ENCODE measurements at regions not wholly inside any gene's neighbourhood (a gene's known extent, or its start where the extent isn't known, plus 50 kb on each side); places are given as distances from the start of the nearest gene placed in this dataset.

DNA sequence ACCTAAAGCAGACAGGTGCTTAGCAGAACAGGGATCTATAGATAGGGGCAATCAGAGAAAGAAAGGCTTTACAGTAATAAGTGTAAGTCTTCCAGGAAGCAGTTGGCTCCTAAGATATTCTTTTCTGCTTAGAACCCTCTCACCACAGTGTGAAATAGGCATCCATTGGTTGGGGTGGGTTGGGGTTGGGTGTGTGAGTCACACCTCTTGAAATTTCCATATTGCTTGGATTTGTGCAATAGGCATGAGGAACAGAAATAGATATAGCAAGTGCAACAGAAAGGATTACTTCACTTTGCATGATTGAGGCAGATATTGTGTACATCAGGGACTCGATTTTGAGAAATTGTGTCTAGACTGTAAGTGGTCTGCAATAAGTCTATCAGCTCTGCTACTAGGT is 200.1 kb upstream of the GAP43 start:
- TF ChIP-seq, protein P1, sequence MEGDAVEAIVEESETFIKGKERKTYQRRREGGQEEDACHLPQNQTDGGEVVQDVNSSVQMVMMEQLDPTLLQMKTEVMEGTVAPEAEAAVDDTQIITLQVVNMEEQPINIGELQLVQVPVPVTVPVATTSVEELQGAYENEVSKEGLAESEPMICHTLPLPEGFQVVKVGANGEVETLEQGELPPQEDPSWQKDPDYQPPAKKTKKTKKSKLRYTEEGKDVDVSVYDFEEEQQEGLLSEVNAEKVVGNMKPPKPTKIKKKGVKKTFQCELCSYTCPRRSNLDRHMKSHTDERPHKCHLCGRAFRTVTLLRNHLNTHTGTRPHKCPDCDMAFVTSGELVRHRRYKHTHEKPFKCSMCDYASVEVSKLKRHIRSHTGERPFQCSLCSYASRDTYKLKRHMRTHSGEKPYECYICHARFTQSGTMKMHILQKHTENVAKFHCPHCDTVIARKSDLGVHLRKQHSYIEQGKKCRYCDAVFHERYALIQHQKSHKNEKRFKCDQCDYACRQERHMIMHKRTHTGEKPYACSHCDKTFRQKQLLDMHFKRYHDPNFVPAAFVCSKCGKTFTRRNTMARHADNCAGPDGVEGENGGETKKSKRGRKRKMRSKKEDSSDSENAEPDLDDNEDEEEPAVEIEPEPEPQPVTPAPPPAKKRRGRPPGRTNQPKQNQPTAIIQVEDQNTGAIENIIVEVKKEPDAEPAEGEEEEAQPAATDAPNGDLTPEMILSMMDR (IDR thresholded peaks at IDR 0.05) = no peak
- no peak for TF ChIP-seq POLR2A (IDR thresholded peaks at IDR 0.05)
- TF ChIP-seq EP300 (IDR thresholded peaks at IDR 0.05) = no peak
- TF ChIP-seq POLR2AphosphoS5 (IDR thresholded peaks at IDR 0.05) = no peak

All from stomach (tissue), 4 donors.